HG03060 (cell line): ENCODE measurements at regions not wholly inside any gene's neighbourhood (a gene's known extent, or its start where the extent isn't known, plus 50 kb on each side); places are given as distances from the start of the nearest gene placed in this dataset.
"Not testable (repeated sequence)": the region's sequence is repeated elsewhere in the genome, so short reads cannot be mapped to it uniquely, and the experiment has no call there.

Experiments used
- ATAC-seq: cut with Tn5 transposase; IDR thresholded peaks from one replicate; pipeline ENCODE4 v1.9.1; 2021; ENCODE audit warnings: low read depth, moderate number of reproducible peaks; ENCODE audit not compliant: unreplicated experiment

DNA sequence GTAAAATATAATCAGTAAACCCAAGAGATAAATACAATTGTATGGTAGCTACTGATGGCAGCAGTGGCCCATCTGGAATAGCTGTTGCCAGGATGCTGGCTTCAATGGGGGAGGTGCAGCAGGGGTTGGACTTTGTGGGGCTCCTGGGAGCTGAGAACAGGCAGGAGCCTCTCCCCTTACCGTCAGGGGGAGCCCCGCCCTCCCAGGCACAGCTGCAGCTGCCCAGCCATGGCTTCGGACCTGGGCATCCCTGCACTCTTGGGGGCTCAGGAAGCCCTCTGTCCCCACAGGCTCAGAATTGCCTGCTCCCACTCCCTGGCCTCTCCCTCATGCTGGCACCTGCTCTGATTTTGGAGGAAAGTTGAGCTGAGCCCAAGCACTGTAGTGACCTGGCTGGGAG is 741.1 kb downstream of the CDH11 start:
- ATAC-seq, result no peak

DNA sequence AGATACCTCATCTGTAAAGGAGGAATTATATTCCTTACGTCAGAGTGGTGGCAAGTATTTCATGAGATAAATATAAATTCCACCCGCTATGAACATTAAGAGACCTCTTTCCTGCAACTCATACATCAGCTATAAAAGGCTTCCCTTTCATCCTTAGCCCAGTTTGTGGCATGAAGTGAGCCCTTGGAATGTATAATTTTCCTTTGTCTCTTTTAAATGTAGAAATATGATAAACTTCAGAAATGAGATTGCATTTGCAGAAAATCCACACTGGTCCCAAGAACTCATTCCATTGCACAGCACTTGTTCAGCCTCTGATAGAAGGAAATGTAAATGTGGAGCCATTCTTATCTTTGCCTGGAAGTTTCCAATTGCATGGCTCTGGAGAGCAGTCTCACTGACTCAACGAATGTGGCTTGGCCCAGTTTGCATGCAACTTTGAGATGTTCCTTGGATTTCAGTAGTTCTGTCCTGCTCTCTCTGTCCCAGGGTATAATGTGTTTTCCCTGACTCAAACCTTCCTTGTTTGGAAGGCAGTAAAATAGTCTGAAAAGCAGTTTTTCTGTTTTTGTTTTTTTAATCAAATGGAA is 746.4 kb downstream of the CDH11 start:
- ATAC-seq, result no peak

DNA sequence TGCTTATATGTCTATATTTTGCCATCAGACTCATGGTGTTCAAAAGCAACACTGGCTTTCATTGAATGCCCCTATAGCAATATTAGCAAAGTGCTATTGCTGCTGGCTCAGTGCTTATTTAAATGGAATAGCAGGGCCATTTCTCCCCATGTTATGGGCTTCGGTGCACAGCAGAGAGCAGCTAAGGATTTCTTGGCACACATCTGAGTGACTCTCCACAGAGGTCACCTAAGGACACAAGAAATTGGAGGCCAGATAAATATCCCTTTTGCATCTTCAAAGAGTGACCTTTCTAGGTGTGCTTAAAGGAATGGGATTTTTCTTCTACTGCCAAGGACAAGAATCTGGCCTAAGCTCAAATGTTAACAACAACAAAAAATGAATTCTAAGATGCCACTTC is 751.8 kb downstream of the CDH11 start:
- no peak for ATAC-seq

- ATAC-seq, result no peak
Observed at GRCh38 chr16:64365448-64365931, 756.4 kb downstream of the CDH11 start.

DNA sequence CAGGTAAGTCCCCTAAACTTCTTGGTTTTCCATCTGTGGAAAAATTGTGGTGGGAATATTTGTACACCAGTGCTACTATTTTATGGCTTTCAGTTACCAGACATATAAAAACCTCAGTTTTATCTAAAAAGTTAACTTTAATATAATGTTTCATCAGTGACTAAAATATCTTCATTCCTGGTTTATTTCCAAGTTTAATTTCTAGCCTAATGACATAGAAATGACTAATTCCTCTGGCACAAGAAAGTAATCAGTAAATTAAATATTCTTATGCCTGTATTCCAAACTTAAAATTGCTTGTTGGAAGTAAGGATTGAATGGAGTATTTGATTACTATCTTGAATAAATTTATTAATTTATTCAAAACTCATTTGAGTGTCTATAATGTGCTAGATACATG is 757.0 kb downstream of the CDH11 start:
- ATAC-seq, result no peak

DNA sequence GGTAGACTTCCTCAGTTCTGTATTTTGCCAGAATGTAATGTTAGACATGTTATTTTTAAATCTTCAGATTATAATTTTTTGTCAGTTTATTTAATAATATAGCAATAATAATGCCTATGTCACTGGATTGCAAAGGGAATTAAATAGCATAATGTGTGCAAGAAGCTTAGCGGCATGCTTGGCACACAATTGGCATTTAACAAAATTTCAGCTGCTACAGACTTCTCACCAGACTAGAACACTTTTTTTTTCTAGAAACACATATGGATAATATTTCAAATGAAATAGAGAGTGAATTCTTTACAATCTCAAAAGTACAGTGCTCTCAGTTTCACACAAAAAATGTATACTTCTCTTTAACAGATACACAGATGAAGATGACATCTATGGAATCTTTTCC is 757.4 kb downstream of the CDH11 start:
- ATAC-seq, result no peak

GRCh38 chr16:64364016-64364415 is 757.8 kb downstream of the CDH11 start:
- ATAC-seq, result no peak

- no peak for ATAC-seq
Observed at GRCh38 chr16:64363039-64363438, 758.8 kb downstream of the CDH11 start.

GRCh38 chr16:64362193-64362592 is 759.7 kb downstream of the CDH11 start:
- no peak for ATAC-seq

- no peak for ATAC-seq
Observed at GRCh38 chr16:64361753-64362152, 760.1 kb downstream of the CDH11 start.

- no peak for ATAC-seq
Observed at GRCh38 chr16:64358291-64358690, 763.6 kb downstream of the CDH11 start.

- ATAC-seq, result no peak
Observed at GRCh38 chr16:64356267-64356666, 765.6 kb downstream of the CDH11 start.

DNA sequence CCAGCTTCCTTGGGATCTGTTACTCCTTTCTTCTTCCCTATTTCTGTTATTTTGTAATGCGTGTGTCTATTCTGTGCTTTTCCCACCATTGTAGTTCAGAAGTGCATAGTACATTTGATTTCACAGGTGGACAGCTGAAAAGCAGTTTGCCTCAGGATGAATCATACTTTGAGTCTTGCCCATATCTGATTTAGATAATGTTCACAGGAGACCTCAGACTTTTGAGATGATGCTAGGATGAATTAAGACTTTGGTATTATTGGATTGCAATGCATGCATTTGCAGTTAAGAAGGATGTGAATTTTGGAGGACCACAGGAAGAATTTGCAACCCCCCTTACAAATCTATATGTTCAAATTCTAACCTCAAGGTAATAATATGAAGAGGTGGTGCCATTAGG is 769.6 kb downstream of the CDH11 start:
- ATAC-seq, result no peak

DNA sequence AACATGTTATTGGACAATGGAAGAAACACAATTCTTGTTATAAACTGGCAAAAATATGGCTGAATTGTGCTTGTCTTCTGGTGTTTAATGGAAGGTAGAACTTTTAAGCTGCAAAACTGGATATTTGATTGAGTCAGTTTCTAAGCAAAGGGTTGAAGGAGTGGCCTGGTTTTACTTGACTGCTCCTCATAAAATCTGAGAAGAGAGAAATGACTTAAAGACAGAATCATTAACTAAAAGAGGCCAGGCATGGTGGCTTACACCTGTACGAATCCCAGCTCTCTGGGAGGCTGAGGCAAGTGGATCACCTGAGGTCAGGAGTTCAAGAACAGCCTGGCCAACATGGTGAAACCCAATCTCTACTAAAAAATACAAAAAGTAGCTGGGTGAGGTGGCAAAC is 770.7 kb downstream of the CDH11 start:
- ATAC-seq, result no peak

- no peak for ATAC-seq
Observed at GRCh38 chr16:64346080-64346479, 775.8 kb downstream of the CDH11 start.

GRCh38 chr16:64345142-64345541 is 776.7 kb downstream of the CDH11 start:
- ATAC-seq, result no peak

DNA sequence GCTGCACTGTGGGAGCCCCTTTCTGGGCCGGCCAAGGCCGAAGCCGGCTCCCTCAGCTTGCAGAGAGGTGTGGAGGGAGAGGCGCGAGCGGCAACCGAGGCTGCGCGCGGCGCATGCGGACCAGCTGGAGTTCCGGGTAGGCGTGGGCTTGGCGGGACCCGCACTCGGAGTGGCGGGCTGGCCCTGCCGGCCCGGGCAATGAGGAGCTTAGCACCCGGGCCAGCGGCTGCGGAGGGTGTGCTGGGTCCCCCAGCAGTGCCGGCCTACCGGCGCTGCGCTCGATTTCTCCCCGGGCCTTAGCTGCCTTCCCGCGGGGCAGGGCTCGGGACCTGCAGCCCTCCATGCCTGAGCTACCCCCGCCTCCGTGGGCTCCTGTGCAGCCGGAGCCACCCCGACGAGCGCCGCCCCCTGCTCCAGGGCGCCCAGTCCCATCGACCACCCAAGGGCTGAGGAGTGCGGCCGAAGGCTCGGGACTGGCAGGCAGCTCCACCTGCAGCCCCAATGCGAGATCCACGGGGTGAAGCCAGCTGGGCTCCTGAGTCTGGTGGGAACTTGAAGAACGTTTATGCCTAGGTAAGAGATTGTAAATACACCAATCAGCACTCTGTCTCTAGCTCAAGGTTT is 777.9 kb downstream of the CDH11 start:
- not testable (repeated sequence) for ATAC-seq

DNA sequence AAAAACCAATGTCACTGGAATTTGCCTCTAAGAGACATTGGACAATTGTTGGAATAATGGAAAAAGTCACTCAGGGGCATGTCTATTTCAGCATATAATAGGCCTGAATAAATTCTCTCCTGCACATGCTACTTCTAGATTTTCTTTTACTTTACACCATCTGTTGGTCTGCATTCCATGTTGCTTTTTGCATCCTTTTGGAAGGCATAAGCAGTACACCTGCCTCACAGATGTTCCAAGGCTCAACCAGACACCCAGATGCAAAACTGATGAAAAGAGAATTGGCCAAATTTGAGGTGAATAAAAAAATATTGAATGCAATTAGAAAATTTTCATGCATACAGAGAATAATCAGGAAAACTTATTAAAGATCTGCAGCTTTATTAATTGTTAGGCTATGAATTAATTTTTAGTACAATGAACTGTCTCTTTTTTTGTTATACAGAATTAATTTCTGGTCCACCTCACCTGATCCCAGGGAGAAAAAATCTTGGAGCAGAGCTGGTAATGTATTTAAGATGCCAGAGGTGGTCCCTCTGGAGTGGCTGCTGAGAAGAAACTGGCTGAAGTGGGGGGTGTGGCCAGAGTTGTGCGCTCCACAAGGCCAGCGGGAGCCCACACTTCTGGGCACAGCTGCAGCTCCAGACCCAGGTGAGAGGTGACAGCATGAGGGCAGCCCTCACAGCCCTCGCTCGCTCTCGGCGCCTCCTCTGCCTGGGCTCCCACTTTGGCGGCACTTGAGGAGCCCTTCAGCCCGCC is 778.6 kb downstream of the CDH11 start:
- ATAC-seq, result no peak

GRCh38 chr16:64341336-64341735 is 780.5 kb downstream of the CDH11 start:
- ATAC-seq, result not testable (repeated sequence)

GRCh38 chr16:64339052-64339770 is 782.7 kb downstream of the CDH11 start:
- no peak for ATAC-seq

- no peak for ATAC-seq
Observed at GRCh38 chr16:64321881-64322280, 800.0 kb downstream of the CDH11 start.
